ENCODE measurements at regions not wholly inside any gene's neighbourhood (a gene's known extent, or its start where the extent isn't known, plus 50 kb on each side); places are given as distances from the start of the nearest gene placed in this dataset.
"Not testable (repeated sequence)": the region's sequence is repeated elsewhere in the genome, so short reads cannot be mapped to it uniquely, and the experiment has no call there.

DNA sequence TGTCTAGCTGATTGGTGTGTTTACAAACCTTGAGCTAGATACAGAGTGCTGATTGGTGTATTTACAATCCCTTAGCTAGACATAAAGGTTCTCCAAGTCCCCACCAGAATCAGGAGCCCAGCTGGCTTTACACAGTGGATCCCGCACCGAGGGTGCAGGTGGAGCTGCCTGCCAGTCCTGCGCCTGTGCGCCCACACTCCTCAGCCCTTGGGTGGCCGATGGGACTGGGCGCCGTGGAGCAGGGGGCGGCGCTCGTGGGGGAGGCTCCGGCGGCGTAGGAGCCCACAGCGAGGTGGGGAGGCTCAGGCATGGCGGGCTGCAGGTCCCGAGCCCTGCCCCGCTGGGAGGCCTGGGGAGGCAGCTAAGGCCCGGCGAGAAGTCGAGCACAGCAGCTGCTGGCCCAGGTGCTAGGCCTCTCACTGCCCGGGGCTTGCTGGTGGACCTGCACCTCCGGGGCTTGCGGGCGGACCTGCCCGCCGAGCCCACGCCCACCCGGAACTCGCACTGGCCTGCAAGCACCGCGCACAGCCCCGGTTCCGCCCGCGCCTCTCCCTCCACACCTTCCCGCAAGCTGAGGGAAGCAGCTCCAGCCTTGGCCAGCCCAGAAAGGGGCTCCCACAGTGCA, 51.0 kb upstream of the CDYL start:
- in situ Hi-C loops (cut with HindIII; ENCODE audit: low pct_unique_long_range_greater_than_20kb, low sequenced_read_pairs); CTCF ChIA-PET; POLR2A ChIA-PET; H3K4me1 ChIP-seq (ENCODE audit: control insufficient read depth, insufficient read depth, low read length); ATAC-seq; BruUV-seq (replicated peaks); H3K9me3 ChIP-seq (ENCODE audit: control insufficient read depth, insufficient read depth, low read depth, low read length); intact Hi-C loops (cut with micrococcal nuclease; ENCODE audit: unreplicated experiment); DNase-seq (ENCODE audit: low read depth, low spot score); H3K27me3 ChIP-seq (ENCODE audit: control insufficient read depth, insufficient read depth, low read length); H3K27ac ChIP-seq (ENCODE audit: low read length); H3K4me3 ChIP-seq (ENCODE audit: low read depth in 2 of 2, low read length in 2 of 2); H3K36me3 ChIP-seq (ENCODE audit: control insufficient read depth, insufficient read depth, low read length): not testable (repeated sequence)

DNA sequence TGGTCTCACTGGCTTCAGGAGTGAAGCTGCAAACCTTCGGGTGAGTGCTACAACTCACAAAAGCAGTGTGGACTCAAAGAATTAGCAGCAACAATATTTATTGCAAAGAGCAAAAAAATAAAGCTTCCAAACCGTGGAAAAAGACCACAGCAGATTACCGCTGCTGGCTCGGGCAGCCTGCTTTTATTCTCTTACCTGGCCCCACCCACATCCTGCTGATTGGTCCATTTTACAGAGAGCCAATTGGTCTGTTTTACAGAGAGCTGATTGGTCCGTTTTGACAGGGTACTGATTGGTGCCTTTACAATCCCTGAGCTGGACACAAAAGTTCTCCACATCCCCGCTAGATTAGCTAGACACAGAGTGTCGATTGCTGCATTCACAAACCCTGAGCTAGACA, 51.5 kb upstream of the CDYL start:
- H3K27me3 ChIP-seq (ENCODE audit: control insufficient read depth, insufficient read depth, low read length); BruUV-seq (replicated peaks); ATAC-seq; DNase-seq (ENCODE audit: low read depth, low spot score); intact Hi-C loops (cut with micrococcal nuclease; ENCODE audit: unreplicated experiment); H3K4me3 ChIP-seq (ENCODE audit: low read depth in 2 of 2, low read length in 2 of 2); CTCF ChIA-PET; in situ Hi-C loops (cut with HindIII; ENCODE audit: low pct_unique_long_range_greater_than_20kb, low sequenced_read_pairs); H3K4me1 ChIP-seq (ENCODE audit: control insufficient read depth, insufficient read depth, low read length); H3K36me3 ChIP-seq (ENCODE audit: control insufficient read depth, insufficient read depth, low read length); H3K9me3 ChIP-seq (ENCODE audit: control insufficient read depth, insufficient read depth, low read depth, low read length); H3K27ac ChIP-seq (ENCODE audit: low read length); POLR2A ChIA-PET: not testable (repeated sequence)

GRCh38 chr6:4723383-4723782, 52.8 kb upstream of the CDYL start:
- ATAC-seq, result no peak

DNA sequence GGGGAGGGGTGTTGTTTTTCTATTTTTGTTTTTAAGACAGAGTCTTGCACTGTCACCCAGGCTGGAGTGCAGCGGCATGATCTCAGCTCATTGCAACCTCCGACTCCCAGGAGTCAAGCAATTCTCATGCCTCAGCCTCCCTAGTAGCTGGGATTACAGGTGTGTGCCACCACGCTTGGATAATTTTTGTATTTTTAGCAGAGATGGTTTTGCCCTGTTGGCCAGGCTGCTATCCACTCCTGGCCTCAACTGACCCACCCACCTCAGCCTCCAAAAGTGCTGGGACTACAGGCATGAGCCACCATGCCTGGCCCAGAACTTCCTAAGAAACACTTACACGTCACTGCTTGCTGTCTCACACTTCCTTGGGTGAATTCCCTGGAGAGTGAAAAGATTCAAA, 54.8 kb upstream of the CDYL start:
- H3K9me3 ChIP-seq (ENCODE audit: control insufficient read depth, insufficient read depth, low read depth, low read length); H3K27me3 ChIP-seq (ENCODE audit: control insufficient read depth, insufficient read depth, low read length); H3K36me3 ChIP-seq (ENCODE audit: control insufficient read depth, insufficient read depth, low read length); intact Hi-C loops (cut with micrococcal nuclease; ENCODE audit: unreplicated experiment); H3K27ac ChIP-seq (ENCODE audit: low read length); ATAC-seq; POLR2A ChIA-PET; CTCF ChIA-PET; DNase-seq (ENCODE audit: low read depth, low spot score); H3K4me3 ChIP-seq (ENCODE audit: low read depth in 2 of 2, low read length in 2 of 2); in situ Hi-C loops (cut with HindIII; ENCODE audit: low pct_unique_long_range_greater_than_20kb, low sequenced_read_pairs); BruUV-seq (replicated peaks); H3K4me1 ChIP-seq (ENCODE audit: control insufficient read depth, insufficient read depth, low read length): not testable (repeated sequence)

More at GRCh38 chr6:4723383-4723782, 52.8 kb upstream of the CDYL start:
- Histone ChIP-seq H3K27me3 (ENCODE audit: control insufficient read depth, insufficient read depth, low read length) (no peaks in the 10 kb centered on the region), H3K9me3 (ENCODE audit: control insufficient read depth, insufficient read depth, low read depth, low read length) (no peaks in the 10 kb centered on the region), H3K36me3 (ENCODE audit: control insufficient read depth, insufficient read depth, low read length) (no peaks in the 10 kb centered on the region), H3K4me3 (ENCODE audit: low read depth in 2 of 2, low read length in 2 of 2) (no peak overlapping the region), H3K4me1 (ENCODE audit: control insufficient read depth, insufficient read depth, low read length) (no peaks in the 10 kb centered on the region), H3K27ac (ENCODE audit: low read length) (no peak overlapping the region)
- in situ Hi-C loops (cut with HindIII; ENCODE audit: low pct_unique_long_range_greater_than_20kb, low sequenced_read_pairs), result no loop called here
- no TSS peak for BruUV-seq (replicated peaks)
- TF ChIP-seq SIN3A (IDR thresholded peaks at IDR 0.05; ENCODE audit: borderline replicate concordance, insufficient read depth, low read depth, low read length) (no peak), POLR2AphosphoS5 (IDR thresholded peaks at IDR 0.05; ENCODE audit: low read depth, low read length) (no peak), REST (IDR thresholded peaks at IDR 0.05; ENCODE audit: insufficient read depth in 1 of 2, low read depth in 2 of 2, low read length in 1 of 2) (no peak), CTCF (IDR thresholded peaks at IDR 0.05) (no peak), TCF7L2 (IDR thresholded peaks at IDR 0.05; ENCODE audit: low read depth, low read length) (no peak)
- ChIA-PET CTCF (no interaction called here), POLR2A (no interaction called here)
- intact Hi-C loops (cut with micrococcal nuclease; ENCODE audit: unreplicated experiment), result no loop called here
- no peak for DNase-seq (ENCODE audit: low read depth, low spot score)

All from Panc1 (cell line).